ENCODE measurements at regions not wholly inside any gene's neighbourhood (a gene's known extent, or its start where the extent isn't known, plus 50 kb on each side); places are given as distances from the start of the nearest gene placed in this dataset.

DNA sequence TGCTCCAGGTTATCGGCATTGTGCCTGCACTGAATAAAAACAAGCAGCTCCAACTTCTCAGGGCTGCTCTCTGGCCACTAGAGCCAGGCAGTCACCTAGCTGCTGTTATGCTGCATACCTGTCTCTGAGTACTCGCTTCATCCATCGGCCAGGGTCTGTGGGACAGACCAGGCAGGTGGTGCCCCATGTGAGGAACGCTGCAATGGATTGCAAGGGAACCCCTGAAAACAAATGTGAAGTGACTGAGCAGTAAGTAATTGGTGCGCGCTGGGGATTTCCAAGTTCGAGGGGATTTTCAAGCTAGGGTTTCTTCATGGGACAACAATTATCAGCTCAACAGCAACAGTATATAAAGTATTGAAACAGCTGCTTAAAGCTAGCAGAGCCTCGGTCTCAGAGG lies 965.3 kb downstream of the AACS start:
- H3K36me3 ChIP-seq (ENCODE audit: insufficient read depth, low read length), result no peaks in the 10 kb centered on the region
- H4K20me1 ChIP-seq (ENCODE audit: insufficient read depth), result no peaks in the 10 kb centered on the region
- H3K4me2 ChIP-seq (ENCODE audit: low read length), result no peak overlapping the region
- H3K9ac ChIP-seq (ENCODE audit: low read length), result no peak overlapping the region
- H3K27ac ChIP-seq (ENCODE audit: low read length), result no peak overlapping the region
- H3K4me3 ChIP-seq (ENCODE audit: low read length), result no peak overlapping the region
- H3K9me2 ChIP-seq (ENCODE audit: insufficient read depth, low read length), result no peaks in the 10 kb centered on the region
- no peaks in the 10 kb centered on the region for H3F3A ChIP-seq (ENCODE audit: insufficient read depth, low read length, poor library complexity, severe bottlenecking)
- H3K27me3 ChIP-seq (ENCODE audit: insufficient read depth, low read depth, low read length), result no peaks in the 10 kb centered on the region
- TF ChIP-seq TAF1 (IDR thresholded peaks at IDR 0.05; ENCODE audit: low read depth) (no peak), MXI1 (conservative IDR thresholded peaks at IDR 0.05; ENCODE audit: poor library complexity, severe bottlenecking) (no peak), POLR2AphosphoS5 (IDR thresholded peaks at IDR 0.05) (no peak), EP300 (conservative IDR thresholded peaks at IDR 0.05; ENCODE audit: poor library complexity, severe bottlenecking) (no peak), RAD21 (conservative IDR thresholded peaks at IDR 0.05) (no peak), EZH2 (IDR thresholded peaks at IDR 0.05; ENCODE audit: borderline replicate concordance, insufficient read depth, low read length, poor library complexity, severe bottlenecking) (no peak), SMC3 (conservative IDR thresholded peaks at IDR 0.05; ENCODE audit: poor library complexity) (no peak)
- TF ChIP-seq, protein P1, sequence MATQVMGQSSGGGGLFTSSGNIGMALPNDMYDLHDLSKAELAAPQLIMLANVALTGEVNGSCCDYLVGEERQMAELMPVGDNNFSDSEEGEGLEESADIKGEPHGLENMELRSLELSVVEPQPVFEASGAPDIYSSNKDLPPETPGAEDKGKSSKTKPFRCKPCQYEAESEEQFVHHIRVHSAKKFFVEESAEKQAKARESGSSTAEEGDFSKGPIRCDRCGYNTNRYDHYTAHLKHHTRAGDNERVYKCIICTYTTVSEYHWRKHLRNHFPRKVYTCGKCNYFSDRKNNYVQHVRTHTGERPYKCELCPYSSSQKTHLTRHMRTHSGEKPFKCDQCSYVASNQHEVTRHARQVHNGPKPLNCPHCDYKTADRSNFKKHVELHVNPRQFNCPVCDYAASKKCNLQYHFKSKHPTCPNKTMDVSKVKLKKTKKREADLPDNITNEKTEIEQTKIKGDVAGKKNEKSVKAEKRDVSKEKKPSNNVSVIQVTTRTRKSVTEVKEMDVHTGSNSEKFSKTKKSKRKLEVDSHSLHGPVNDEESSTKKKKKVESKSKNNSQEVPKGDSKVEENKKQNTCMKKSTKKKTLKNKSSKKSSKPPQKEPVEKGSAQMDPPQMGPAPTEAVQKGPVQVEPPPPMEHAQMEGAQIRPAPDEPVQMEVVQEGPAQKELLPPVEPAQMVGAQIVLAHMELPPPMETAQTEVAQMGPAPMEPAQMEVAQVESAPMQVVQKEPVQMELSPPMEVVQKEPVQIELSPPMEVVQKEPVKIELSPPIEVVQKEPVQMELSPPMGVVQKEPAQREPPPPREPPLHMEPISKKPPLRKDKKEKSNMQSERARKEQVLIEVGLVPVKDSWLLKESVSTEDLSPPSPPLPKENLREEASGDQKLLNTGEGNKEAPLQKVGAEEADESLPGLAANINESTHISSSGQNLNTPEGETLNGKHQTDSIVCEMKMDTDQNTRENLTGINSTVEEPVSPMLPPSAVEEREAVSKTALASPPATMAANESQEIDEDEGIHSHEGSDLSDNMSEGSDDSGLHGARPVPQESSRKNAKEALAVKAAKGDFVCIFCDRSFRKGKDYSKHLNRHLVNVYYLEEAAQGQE (IDR thresholded peaks at IDR 0.05; ENCODE audit: borderline replicate concordance), result no peak
- TF ChIP-seq, protein P2, sequence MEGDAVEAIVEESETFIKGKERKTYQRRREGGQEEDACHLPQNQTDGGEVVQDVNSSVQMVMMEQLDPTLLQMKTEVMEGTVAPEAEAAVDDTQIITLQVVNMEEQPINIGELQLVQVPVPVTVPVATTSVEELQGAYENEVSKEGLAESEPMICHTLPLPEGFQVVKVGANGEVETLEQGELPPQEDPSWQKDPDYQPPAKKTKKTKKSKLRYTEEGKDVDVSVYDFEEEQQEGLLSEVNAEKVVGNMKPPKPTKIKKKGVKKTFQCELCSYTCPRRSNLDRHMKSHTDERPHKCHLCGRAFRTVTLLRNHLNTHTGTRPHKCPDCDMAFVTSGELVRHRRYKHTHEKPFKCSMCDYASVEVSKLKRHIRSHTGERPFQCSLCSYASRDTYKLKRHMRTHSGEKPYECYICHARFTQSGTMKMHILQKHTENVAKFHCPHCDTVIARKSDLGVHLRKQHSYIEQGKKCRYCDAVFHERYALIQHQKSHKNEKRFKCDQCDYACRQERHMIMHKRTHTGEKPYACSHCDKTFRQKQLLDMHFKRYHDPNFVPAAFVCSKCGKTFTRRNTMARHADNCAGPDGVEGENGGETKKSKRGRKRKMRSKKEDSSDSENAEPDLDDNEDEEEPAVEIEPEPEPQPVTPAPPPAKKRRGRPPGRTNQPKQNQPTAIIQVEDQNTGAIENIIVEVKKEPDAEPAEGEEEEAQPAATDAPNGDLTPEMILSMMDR (IDR thresholded peaks at IDR 0.05; ENCODE audit: poor library complexity, severe bottlenecking), result no peak
- H2AFZ ChIP-seq (ENCODE audit: low read depth, low read length), result no peak overlapping the region
- no peaks in the 10 kb centered on the region for H3K79me2 ChIP-seq (replicated peaks; ENCODE audit: insufficient read depth, low read length)
- H3K9me3 ChIP-seq (ENCODE audit: low read length), result no peaks in the 10 kb centered on the region

DNA sequence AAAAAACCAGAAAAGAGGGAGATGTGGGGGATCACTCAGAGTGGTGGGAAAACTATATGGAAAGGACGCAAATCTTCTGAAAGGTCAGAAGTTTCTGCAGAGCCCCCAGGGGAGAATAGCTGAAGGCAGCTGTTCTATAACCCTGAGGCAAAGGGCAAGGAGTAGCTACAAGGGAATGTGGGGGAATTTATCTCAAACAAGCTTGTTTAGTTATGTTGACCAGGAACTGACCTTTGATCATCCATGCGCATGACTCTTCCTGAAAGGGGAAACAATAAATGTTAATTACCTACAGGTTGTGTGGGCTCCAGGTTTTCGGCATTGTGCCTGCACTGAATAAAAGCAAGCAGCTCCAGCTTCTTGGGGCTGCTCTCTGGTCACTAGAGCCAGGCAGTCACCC lies 968.5 kb downstream of the AACS start:
- H2AFZ ChIP-seq (ENCODE audit: low read depth, low read length), result no peak overlapping the region
- H3K9me2 ChIP-seq (ENCODE audit: insufficient read depth, low read length), result no peaks in the 10 kb centered on the region
- H3K4me3 ChIP-seq (ENCODE audit: low read length), result no peak overlapping the region
- H3K9ac ChIP-seq (ENCODE audit: low read length), result no peak overlapping the region
- no peak overlapping the region for H3K4me2 ChIP-seq (ENCODE audit: low read length)
- no peak overlapping the region for H3K27ac ChIP-seq (ENCODE audit: low read length)
- no peaks in the 10 kb centered on the region for H3K9me3 ChIP-seq (ENCODE audit: low read length)
- H3K79me2 ChIP-seq (replicated peaks; ENCODE audit: insufficient read depth, low read length), result no peaks in the 10 kb centered on the region
- no peaks in the 10 kb centered on the region for H3K36me3 ChIP-seq (ENCODE audit: insufficient read depth, low read length)
- TF ChIP-seq TAF1 (IDR thresholded peaks at IDR 0.05; ENCODE audit: low read depth) (no peak), RAD21 (conservative IDR thresholded peaks at IDR 0.05) (no peak), POLR2AphosphoS5 (IDR thresholded peaks at IDR 0.05) (no peak), MXI1 (conservative IDR thresholded peaks at IDR 0.05; ENCODE audit: poor library complexity, severe bottlenecking) (no peak), SMC3 (conservative IDR thresholded peaks at IDR 0.05; ENCODE audit: poor library complexity) (no peak), EZH2 (IDR thresholded peaks at IDR 0.05; ENCODE audit: borderline replicate concordance, insufficient read depth, low read length, poor library complexity, severe bottlenecking) (no peak), EP300 (conservative IDR thresholded peaks at IDR 0.05; ENCODE audit: poor library complexity, severe bottlenecking) (no peak)
- TF ChIP-seq, protein P2 (IDR thresholded peaks at IDR 0.05; ENCODE audit: poor library complexity, severe bottlenecking), result no peak
- TF ChIP-seq, protein P1 (IDR thresholded peaks at IDR 0.05; ENCODE audit: borderline replicate concordance), result no peak
- no peaks in the 10 kb centered on the region for H3K27me3 ChIP-seq (ENCODE audit: insufficient read depth, low read depth, low read length)
- H4K20me1 ChIP-seq (ENCODE audit: insufficient read depth), result no peaks in the 10 kb centered on the region
- H3F3A ChIP-seq (ENCODE audit: insufficient read depth, low read length, poor library complexity, severe bottlenecking), result no peaks in the 10 kb centered on the region
